ENCODE measurements at regions not wholly inside any gene's neighbourhood (a gene's known extent, or its start where the extent isn't known, plus 50 kb on each side); places are given as distances from the start of the nearest gene placed in this dataset.

GRCh38 chr2:196224756-196225155 is 53.4 kb upstream of the STK17B start:
- DNase-seq: no peak

GRCh38 chr2:196225213-196225612 is 53.8 kb upstream of the STK17B start:
- no peak for DNase-seq

GRCh38 chr2:196226058-196226706 is 54.8 kb upstream of the STK17B start:
- DNase-seq: no peak

- DNase-seq: no peak
These were observed 55.3 kb upstream of the STK17B start for GRCh38 chr2:196226707-196227065.

- no peak for DNase-seq
These were observed 57.6 kb upstream of the STK17B start for GRCh38 chr2:196229013-196229412.

- DNase-seq: no peak
These were observed 58.9 kb upstream of the STK17B start for GRCh38 chr2:196230061-196230854.

- no peak for DNase-seq
These were observed 61.8 kb upstream of the STK17B start for GRCh38 chr2:196233021-196233804.

GRCh38 chr2:196233805-196234475 is 62.6 kb upstream of the STK17B start:
- DNase-seq: no peak

GRCh38 chr2:196234672-196235071 is 63.3 kb upstream of the STK17B start:
- no peak for DNase-seq

- no peak for DNase-seq
These were observed 67.5 kb upstream of the STK17B start for GRCh38 chr2:196238836-196239380.

GRCh38 chr2:196239622-196240587 is 68.5 kb upstream of the STK17B start:
- no peak for DNase-seq

GRCh38 chr2:196241175-196241574 is 69.8 kb upstream of the STK17B start:
- DNase-seq: no peak

- no peak for DNase-seq
These were observed 70.8 kb upstream of the STK17B start for GRCh38 chr2:196242131-196242620.

GRCh38 chr2:196244516-196244915 is 73.1 kb upstream of the STK17B start:
- no peak for DNase-seq

- DNase-seq: no peak
These were observed 73.6 kb upstream of the STK17B start for GRCh38 chr2:196244966-196245365.

GRCh38 chr2:196245378-196246140 is 74.2 kb upstream of the STK17B start:
- no peak for DNase-seq

- no peak for DNase-seq
These were observed 76.0 kb upstream of the STK17B start for GRCh38 chr2:196247114-196247975.

GRCh38 chr2:196247976-196248280 is 76.5 kb upstream of the STK17B start:
- no peak for DNase-seq

- DNase-seq: no peak
These were observed 77.2 kb upstream of the STK17B start for GRCh38 chr2:196248467-196249094.

Data from NCI-H187 (cell line).